HG03025 (cell line): ENCODE measurements at regions not wholly inside any gene's neighbourhood (a gene's known extent, or its start where the extent isn't known, plus 50 kb on each side); places are given as distances from the start of the nearest gene placed in this dataset.

ENCODE experiments used
- ATAC-seq: cut with Tn5 transposase; IDR thresholded peaks from one replicate; pipeline ENCODE4 v1.9.1; 2021; ENCODE audit warnings: mild to moderate bottlenecking, moderate library complexity; ENCODE audit not compliant: unreplicated experiment, low FRiP score

GRCh38 chr18:46262856-46263255 is 158.7 kb downstream of the HAUS1 start:
- no peak for ATAC-seq

DNA sequence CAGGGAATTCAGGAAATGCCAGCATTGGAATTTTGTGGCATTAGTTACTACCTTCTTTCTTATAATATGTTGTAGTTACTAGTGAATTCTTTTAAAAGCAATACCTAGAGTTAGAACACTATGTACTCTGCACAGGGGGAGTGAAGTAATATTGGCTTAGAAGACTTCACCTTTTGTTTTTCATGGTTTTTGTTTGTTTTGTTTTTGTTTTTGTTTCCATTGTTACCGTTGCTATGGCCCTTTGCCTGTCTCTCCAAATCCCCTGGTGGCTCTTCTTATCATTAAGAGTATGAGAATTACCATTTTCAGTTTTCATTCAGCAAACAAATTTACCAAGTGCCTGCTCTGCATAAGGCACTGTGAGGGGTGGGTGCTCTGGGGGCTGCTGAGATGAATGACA is 160.1 kb downstream of the HAUS1 start:
- ATAC-seq = no peak

GRCh38 chr18:46265196-46266156 is 161.3 kb downstream of the HAUS1 start:
- ATAC-seq = no peak

DNA sequence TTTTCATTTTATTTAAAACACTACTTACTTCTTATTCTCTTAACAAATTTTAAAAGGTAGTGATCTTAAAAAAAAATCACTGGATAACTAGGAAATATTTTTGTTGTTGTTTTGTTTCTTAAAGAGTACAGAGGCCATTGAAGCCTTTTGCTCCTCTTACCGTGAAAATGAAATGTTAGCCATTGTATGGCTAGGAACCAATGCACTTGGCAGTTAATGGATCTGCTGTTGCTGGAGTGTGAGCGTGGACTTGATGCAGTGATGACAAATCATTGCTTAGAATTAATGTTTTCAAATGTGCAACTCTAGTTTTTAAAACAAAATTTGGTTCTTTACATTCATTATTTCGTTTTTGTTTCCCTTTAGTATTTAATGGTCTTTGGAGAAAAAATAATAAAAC is 162.3 kb downstream of the HAUS1 start:
- no peak for ATAC-seq

GRCh38 chr18:46268671-46269070 is 164.5 kb downstream of the HAUS1 start:
- ATAC-seq = no peak

- no peak for ATAC-seq
Measured at GRCh38 chr18:46269275-46269674, 165.1 kb downstream of the HAUS1 start.

GRCh38 chr18:46271488-46271887 is 167.3 kb downstream of the HAUS1 start:
- ATAC-seq = no peak

DNA sequence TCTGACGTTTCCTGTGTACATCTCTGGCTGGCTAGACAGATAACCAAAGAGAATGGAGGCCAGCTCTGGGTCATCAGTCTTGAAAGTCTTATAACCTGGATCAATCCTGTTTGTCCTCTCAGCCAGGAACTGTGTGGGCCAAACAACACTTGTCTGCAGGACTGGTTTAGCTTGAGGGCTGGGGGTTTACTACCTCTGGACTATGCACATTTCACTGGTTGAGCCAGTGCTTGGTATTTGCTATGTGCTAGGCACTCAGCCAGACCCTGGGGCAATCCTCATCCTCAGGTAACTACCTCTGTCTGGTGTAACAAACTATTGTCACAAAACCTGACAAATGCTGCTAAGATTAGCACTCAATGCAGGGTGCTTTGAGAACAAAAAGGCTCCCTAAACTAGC is 169.7 kb downstream of the HAUS1 start:
- ATAC-seq = no peak

DNA sequence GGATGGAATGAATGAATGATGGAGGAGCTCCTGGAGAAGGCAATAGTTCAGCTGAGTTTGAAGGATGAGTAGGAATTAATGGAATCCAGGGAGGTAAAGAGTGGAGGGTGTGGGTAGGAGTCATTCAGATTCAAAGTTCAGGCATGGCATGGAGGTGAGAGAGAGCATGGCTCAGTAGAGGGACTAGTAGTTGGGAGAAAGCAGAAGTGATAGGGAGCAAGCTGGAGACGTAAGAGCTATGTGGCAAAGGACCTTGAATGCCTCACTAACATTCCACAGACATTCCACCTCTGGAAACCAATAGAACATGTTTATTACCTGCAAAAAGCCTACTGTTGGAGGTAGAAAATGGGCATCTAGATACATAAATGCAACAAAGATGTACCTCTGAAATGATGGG is 170.1 kb downstream of the HAUS1 start:
- no peak for ATAC-seq

DNA sequence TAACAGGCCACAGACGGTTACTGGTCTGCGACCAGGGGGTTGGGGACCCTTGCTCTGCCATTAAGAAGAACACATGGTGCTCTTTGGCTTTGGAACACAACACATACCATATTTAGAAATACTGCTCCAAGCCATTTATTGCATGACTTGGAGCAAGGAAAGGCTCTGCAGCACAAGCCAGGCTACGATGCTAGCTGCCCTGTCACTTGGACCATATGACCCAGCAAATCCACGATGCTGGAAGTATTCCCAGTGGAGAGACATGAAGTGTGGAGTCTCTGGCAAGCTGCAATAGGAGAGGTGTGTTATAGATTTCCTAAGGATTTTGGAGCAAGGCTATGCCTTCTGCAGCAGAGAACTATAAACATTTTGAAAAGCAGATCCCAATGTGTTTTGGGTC is 171.2 kb downstream of the HAUS1 start:
- no peak for ATAC-seq

GRCh38 chr18:46276748-46277147 is 172.6 kb downstream of the HAUS1 start:
- ATAC-seq = no peak

DNA sequence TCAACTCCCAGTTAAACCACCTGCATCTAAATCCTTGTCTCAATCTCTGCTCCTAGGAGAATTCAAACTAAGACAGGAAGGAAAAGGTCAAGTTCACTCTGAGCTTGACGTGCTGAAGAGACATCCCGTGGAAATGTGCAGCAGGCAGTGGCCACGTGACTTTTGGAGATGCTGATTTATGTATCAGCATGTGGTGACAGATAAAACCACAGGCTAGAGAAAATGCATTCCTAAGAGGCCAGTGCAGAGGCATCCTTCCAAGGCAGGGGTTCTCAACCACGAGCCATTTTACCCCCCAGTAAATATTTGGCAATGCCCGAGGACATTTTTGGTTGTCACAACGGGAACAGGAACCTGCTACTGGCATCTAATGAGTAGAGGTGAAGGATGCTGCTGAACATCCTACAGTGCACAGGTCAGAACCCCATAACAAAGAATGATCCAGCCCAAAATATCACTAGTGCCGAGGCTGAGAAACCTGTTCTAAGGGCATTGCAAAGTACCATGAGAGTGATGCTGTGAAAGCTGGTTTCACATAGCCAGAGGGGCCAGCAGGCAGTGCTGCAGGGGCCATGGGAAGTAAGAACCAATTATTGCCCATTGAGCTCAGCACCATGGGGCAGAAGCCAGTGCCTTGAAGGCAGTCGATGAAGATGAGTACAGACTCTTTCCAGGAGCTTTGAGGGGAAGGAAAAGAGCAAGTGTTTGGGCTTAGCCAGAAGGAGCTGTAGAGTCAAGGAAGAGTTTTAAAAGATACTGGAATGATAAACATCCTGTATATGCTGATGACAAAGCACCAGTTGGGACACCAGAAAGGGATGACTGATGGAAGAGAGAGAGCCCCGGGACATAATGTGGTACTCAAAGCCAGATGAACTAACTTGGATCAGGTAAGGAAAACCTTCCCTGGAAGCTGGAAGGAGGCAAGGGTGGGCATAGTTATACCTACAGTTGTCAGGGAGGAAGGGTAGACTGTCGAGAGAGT is 174.6 kb downstream of the HAUS1 start:
- ATAC-seq = no peak

- no peak for ATAC-seq
Measured at GRCh38 chr18:46279673-46280072, 175.5 kb downstream of the HAUS1 start.

- ATAC-seq = no peak
Measured at GRCh38 chr18:46281185-46282176, 177.3 kb downstream of the HAUS1 start.

DNA sequence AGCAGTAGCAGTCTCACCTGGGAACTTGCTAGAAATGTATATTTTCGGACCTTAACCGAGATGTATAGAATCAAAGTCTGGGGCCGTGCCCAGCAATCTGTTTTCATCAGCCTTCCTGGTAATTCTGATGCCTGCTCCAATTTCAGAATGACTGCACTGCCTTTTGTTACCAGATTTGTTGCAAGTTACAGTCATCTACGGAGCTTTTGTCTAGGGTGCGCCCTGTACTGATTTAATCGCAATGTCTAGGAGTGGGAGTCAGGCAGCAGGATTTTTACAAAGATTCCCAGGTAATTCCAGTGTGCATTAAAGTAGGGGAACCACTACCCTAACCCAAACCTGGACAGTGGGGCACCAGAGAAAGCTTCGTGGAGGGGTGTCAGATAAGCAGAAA is 178.0 kb downstream of the HAUS1 start:
- no peak for ATAC-seq

DNA sequence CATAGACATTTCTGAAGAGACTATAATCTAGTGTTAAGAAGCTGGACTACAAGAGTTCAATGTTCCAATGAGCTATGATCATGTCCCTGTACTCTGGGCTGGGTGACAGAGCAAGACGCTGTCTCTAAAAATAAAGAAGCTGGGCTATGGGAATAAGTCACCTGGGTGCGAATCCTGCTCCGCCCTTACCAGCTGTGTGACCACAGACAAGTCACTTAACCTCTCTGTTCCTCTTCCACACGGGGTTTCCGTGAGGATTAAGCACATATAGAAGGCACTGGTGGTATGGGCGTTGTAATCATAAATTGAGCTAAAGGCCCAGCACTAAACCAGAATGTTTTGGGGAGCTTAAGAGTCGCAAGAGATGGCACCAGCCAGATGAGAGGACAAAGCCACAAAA is 178.5 kb downstream of the HAUS1 start:
- no peak for ATAC-seq

- ATAC-seq = no peak
Measured at GRCh38 chr18:46283268-46283667, 179.1 kb downstream of the HAUS1 start.

DNA sequence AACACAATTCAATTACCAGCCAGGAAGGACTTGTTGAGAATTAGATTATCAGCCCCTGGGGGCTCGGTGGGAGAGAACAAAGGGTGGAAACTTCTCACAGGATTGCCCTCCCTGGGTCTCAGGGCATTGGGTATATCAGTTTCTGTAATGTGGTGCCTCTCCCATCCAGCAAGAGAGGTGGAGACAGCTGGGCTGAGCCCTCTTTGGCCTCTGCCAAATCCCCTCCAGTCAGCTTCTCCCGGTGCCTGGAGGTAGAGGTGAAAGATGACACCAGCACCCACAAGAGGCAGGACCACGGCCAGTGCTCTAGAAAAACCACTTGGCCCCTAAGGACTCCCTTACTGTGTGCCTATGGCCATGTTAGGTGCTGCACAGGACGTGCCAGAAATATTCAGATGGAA is 179.7 kb downstream of the HAUS1 start:
- ATAC-seq = no peak

DNA sequence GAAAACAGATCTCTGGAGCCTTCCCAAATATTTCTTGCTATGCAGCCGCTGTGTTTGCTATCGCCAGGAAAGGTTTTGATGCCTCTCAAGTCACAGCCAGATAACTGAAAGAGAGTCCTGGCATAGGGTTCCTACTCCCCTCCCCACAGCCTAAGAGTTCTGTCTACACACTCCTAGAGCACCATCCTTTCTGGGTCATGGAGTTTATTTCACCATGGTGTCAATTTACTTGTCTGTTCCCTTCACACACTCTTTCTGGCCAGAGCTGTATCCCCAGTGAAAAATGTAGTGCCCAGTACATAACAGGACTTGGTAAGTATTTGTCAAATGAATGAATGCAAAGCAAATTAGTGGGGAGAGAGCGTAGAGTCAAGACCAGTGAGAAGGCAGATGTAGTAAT is 185.3 kb downstream of the HAUS1 start:
- ATAC-seq = no peak

DNA sequence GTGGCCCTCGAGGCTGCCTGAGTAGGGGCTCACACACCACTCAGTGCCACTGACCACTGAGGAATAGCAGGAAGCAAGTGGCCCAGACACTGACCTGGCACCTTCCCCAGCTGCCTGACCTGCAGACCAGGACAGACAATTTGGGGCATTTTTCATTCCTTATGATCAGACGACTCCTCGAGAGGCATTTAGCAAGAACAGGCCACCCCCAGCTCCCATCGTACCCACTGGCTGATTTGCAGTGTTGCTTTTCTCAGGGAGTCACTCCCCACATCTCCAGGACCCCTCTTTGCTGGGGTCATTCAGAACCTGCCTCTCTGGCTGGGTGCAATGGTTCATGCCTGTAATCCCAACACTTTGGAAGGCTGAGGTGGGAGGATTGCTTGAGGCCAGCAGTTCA is 185.7 kb downstream of the HAUS1 start:
- no peak for ATAC-seq
